Lower leg skin (tissue), 4 donors: ENCODE measurements at regions not wholly inside any gene's neighbourhood (a gene's known extent, or its start where the extent isn't known, plus 50 kb on each side); places are given as distances from the start of the nearest gene placed in this dataset.

Source experiments
- DNase-seq, 2 donors: peaks; one replicate each; pipeline ENCODE4 v3.0.0-alpha.2; 2019; ENCODE audit warnings: low spot score in 2 of 2
- H3K4me3 ChIP-seq: fragments of 200-600 bp; sonication (generic); 2 replicates; pipeline ENCODE4 v1.5.1; 2017; ENCODE audit warnings: mild to moderate bottlenecking, low read depth; ENCODE audit not compliant: poor library complexity, severe bottlenecking
- POLR2A ChIP-seq, 2 donors: fragments of 450-650 bp; IDR thresholded peaks; one replicate each; pipeline ENCODE4 v1.6.1; 2016 to 2017; ENCODE audit warnings: antibody characterized with exemption in 2 of 2, mild to moderate bottlenecking in 1 of 2, moderate library complexity in 1 of 2
- WGBS, 2 donors: methylation state at CpG; one replicate each; pipeline ENCODE4 v1.1.5; 2018; 5-methylcytosine and 5-hydroxymethylcytosine counted together
- intact Hi-C: fragments of 100-400 bp; cut with DNase I; formaldehyde crosslinking; loops from one replicate; pipeline ENCODE4 v1.15.0; 2023; ENCODE audit warnings: low total_unique reads
- TF ChIP-seq, protein P1 (sequence below), 3 donors: fragments of 450-650 bp; IDR thresholded peaks; one replicate each; pipeline ENCODE4 v1.5.1; 2016; ENCODE audit warnings: antibody characterized with exemption in 3 of 3, mild to moderate bottlenecking in 3 of 3, moderate library complexity in 2 of 3

DNA sequence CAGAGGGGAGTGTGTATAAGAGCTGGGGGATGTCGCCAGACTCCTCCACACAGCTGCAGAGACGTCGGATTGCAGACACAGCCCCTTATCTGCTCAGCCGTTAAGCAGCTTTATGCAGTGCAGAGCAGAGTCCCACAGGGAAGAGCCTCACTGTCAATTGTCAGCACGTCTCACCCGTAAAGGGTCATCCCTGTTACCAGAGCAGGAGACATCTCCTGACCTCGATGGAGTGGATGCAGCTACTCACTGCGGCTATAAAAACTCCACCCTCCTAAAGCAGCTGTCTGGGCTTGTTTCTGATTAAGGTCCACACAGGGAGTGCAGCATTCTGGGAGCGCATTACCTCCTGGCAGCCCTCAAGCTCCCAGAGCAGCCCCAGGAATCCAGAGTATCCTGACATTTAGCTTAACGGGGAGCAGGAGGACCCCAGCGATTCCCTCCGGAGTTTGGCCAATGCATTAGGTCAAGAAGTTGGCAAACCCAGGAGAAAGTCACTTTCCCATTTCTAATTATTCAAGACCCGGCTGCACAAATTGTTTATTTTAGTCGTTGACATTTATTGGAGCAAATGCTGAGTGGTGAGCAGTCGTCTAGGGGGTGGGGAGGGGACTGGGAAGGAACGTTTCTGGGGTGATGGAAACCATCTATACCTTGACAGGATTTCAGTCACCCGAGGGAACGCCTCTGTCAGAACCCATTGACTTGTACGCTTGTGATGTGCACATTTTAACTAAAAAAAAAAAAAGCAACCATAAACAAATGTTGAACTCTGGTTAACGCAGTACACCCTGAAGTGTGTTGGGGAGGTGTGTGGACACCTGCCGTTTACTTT is 100.0 kb upstream of the ZNF469 start:
- DNase-seq: no peak
- TF ChIP-seq POLR2A (IDR thresholded peaks at IDR 0.05): no peak
- TF ChIP-seq, protein P1, sequence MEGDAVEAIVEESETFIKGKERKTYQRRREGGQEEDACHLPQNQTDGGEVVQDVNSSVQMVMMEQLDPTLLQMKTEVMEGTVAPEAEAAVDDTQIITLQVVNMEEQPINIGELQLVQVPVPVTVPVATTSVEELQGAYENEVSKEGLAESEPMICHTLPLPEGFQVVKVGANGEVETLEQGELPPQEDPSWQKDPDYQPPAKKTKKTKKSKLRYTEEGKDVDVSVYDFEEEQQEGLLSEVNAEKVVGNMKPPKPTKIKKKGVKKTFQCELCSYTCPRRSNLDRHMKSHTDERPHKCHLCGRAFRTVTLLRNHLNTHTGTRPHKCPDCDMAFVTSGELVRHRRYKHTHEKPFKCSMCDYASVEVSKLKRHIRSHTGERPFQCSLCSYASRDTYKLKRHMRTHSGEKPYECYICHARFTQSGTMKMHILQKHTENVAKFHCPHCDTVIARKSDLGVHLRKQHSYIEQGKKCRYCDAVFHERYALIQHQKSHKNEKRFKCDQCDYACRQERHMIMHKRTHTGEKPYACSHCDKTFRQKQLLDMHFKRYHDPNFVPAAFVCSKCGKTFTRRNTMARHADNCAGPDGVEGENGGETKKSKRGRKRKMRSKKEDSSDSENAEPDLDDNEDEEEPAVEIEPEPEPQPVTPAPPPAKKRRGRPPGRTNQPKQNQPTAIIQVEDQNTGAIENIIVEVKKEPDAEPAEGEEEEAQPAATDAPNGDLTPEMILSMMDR (IDR thresholded peaks at IDR 0.05): no peak
- WGBS, 2 donors: 32 to 43% methylated on average over 21 of the region's 21 CpGs
- intact Hi-C loops: no loop called here
- H3K4me3 ChIP-seq: no peak overlapping the region

DNA sequence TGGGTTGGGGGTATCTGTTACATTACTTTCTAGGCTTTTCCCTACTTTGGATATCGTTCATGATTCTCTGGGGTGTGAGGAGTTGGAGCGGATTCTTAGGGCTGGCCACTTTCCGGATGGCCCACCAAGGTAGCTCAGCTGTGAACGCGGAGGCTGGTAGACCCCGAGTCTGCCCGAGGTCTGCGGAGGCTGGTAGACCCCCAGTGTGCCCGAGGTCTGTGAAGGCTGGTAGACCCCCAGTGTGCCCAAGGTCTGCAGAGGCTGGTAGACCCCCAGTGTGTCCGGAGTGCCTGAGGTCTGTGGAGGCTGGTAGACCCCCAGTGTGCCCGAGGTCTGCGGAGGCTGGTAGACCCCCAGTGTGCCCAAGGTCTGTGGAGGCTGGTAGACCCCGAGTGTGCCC is 99.2 kb upstream of the ZNF469 start:
- TF ChIP-seq, protein P1 (IDR thresholded peaks at IDR 0.05): no peak
- no peak for TF ChIP-seq POLR2A (IDR thresholded peaks at IDR 0.05)
- intact Hi-C loops: no loop called here

DNA sequence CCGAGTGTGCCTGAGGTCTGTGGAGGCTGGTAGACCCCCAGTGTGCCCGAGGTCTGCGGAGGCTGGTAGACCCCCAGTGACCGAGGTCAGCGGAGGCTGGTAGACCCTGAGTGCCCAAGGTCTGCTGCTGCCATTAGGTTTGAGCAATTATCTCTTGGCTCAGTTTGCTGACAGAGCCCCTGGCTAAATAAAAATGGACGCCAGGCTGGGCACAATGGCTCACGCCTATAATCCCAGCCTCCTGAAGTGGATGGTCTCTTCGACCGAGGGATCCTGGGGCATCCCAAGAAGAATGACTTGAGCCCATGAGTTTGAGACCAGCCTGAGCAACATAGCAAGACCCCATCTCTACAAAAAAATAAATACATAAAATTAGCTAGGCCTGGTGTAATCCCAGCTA is 98.7 kb upstream of the ZNF469 start:
- WGBS, 2 donors: 86 to 88% methylated on average over 8 to 9 of the region's 9 CpGs
- no peak for DNase-seq
- no peak overlapping the region for H3K4me3 ChIP-seq
- intact Hi-C loops: no loop called here
- no peak for TF ChIP-seq POLR2A (IDR thresholded peaks at IDR 0.05)
- TF ChIP-seq, protein P1 (IDR thresholded peaks at IDR 0.05): no peak

More for the DNA sequence above, 99.2 kb upstream of the ZNF469 start:
- no peak overlapping the region for H3K4me3 ChIP-seq
- WGBS, 2 donors: 93 to 95% methylated on average over 10 to 13 of the region's 13 CpGs
- DNase-seq: no peak

DNA sequence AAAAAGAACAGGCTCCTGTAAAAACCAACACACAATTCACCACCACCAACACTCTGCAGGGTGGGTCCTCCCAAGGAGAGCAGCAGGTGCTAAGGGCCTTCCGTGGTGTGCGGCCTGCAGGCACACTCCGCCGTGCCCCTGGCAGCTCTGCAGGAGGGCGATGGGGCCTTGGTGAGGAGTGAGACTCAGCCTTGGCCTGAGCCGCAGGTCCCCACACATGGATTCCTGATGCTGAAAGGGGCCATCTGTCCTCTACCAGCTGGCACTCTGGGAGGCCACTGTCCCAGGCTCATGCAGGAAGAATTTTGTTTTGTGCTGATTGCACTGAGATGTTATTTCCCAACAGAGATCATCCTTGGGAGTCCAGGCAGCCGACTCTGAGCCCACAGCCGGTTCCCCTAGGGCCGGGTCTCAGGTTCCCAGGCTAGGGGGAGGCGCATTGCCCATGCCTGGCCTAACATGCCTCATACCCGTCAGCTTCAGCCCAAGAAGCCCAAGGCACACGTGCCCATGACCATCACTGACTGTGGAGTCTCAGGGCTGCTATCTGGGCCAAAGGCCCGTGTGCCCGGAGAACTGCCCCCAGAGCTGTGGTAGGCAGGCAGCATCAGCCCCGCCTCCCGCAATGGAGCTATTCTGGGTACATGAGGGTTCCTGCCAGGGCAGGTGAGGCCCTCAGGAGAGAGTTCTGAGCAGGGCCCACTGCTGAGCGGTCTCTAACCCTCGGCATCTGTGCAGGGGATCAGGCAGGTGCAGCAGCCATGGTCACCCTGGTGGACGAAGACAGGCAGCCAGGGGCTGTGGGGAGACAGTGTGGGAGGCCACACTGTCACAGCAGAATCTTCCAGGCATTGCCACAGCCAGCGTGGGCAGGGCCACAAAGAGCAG is 97.9 kb upstream of the ZNF469 start:
- no peak for DNase-seq
- TF ChIP-seq, protein P1 (IDR thresholded peaks at IDR 0.05): no peak
- TF ChIP-seq POLR2A (IDR thresholded peaks at IDR 0.05): no peak
- intact Hi-C loops: no loop called here

DNA sequence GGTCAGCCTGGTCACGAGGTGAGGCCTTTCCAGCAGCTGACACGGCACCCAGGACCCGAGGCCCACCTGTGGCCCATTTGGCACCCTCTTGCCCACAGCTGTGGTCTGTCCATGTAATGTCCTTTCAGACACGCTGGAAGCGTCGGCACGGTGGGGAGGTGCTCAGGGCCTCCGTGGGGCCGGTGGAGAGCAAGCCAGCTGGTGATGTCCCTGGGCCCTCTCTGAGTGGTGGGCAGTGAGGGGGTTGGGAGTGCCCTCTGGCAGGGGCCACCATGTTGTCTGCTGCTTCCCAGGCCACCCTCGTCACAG is 97.3 kb upstream of the ZNF469 start:
- H3K4me3 ChIP-seq: no peak overlapping the region
- TF ChIP-seq, protein P1 (IDR thresholded peaks at IDR 0.05): no peak
- TF ChIP-seq POLR2A (IDR thresholded peaks at IDR 0.05): no peak
- DNase-seq: no peak
- intact Hi-C loops: no loop called here
- WGBS, 2 donors: 82 to 86% methylated on average over 7 to 9 of the region's 10 CpGs

More for the DNA sequence above, 97.9 kb upstream of the ZNF469 start:
- 83 to 91% methylated on average over 19 to 20 of the region's 20 CpGs for WGBS, 2 donors
- no peak overlapping the region for H3K4me3 ChIP-seq
